GM20000 (cell line): ENCODE measurements at regions not wholly inside any gene's neighbourhood (a gene's known extent, or its start where the extent isn't known, plus 50 kb on each side); places are given as distances from the start of the nearest gene placed in this dataset.

Experiments used
- DNase-seq: peaks from one replicate; pipeline ENCODE4 v3.0.0; 2012; ENCODE audit warnings: low spot score
- CTCF ChIP-seq: IDR thresholded peaks from 2 replicates; pipeline ENCODE4 v1.5.1; 2012; ENCODE audit warnings: mild to moderate bottlenecking, control low read depth; ENCODE audit errors: extremely low read depth, missing control alignments

- no peak for TF ChIP-seq CTCF
- no peak for DNase-seq
Observed at GRCh38 chr15:81747482-81747881, 298.3 kb downstream of the MEX3B start.

- no peak for TF ChIP-seq CTCF
- DNase-seq: no peak
Observed at GRCh38 chr15:81747026-81747425, 298.8 kb downstream of the MEX3B start.

GRCh38 chr15:81744364-81744763, 301.5 kb downstream of the MEX3B start:
- no peak for DNase-seq
- TF ChIP-seq CTCF: no peak

GRCh38 chr15:81740416-81740815, 305.4 kb downstream of the MEX3B start:
- DNase-seq: no peak

GRCh38 chr15:81729340-81729739, 316.5 kb downstream of the MEX3B start:
- DNase-seq: no peak
- no peak for TF ChIP-seq CTCF

More at GRCh38 chr15:81740416-81740815, 305.4 kb downstream of the MEX3B start:
- no peak for TF ChIP-seq CTCF

GRCh38 chr15:81728726-81729125, 317.1 kb downstream of the MEX3B start:
- TF ChIP-seq CTCF: no peak
- DNase-seq: no peak

GRCh38 chr15:81725590-81725989, 320.2 kb downstream of the MEX3B start:
- TF ChIP-seq CTCF: no peak
- no peak for DNase-seq
